Left colon (tissue), 2 donors: ENCODE measurements at regions not wholly inside any gene's neighbourhood (a gene's known extent, or its start where the extent isn't known, plus 50 kb on each side); places are given as distances from the start of the nearest gene placed in this dataset.
"Not testable (repeated sequence)": the region's sequence is repeated elsewhere in the genome, so short reads cannot be mapped to it uniquely, and the experiment has no call there.

Source experiments
- ATAC-seq: fragments of 200-7000 bp; cut with Tn5 transposase; one replicate; pipeline ENCODE4 v1.9.1; 2020; ENCODE audit warnings: mild to moderate bottlenecking, moderate library complexity
- DNase-seq, 2 donors: peaks; one replicate each; pipeline ENCODE4 v3.0.0-alpha.2; 2020
- intact Hi-C, 2 donors: fragments of 100-400 bp; cut with DNase I in 1 of 2; cut with micrococcal nuclease in 1 of 2; formaldehyde crosslinking; loops; one replicate each; pipeline versions ENCODE4 v1.11.2 to v1.14.0; 2022; cut with DNase I, micrococcal nuclease
- donor health status: DM: no; HTN: no; CAD: no.
- donor health status: DM: yes; HTN: yes; CAD: no.

DNA sequence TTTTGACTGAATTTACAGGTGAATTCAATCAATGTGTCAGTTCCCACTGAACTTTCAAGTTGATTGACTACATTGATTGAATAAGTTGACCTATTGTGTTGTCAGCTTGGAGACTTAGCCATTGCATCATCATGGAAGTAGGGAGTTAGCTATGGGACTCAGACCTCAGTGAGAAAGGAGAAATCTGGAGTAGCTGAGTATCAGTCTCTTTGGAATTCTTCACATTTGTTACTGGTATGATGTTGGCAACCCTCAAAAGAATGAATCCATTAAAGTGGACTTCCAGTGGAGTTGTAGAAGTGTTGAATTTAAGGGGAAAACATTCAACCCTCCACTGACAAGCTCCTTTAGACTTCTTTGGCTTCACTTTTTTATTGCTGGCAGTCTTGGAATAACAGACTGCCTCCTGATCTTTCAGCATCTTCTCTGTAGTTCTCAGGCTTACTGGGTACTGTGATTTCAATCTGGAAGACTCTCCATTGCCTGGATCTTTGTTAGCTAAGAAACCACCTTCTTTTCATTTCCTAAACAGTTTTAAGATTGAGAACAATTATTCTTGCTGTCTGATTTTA, 160.3 kb upstream of the NRP1 start:
- ATAC-seq, result no peak
- no peak for DNase-seq
- intact Hi-C loops, result no loop called here

- DNase-seq (no peak), ATAC-seq (no peak)
- intact Hi-C loops, result no loop called here
Measured at GRCh38 chr10:33493978-33494377, 159.5 kb upstream of the NRP1 start.

DNA sequence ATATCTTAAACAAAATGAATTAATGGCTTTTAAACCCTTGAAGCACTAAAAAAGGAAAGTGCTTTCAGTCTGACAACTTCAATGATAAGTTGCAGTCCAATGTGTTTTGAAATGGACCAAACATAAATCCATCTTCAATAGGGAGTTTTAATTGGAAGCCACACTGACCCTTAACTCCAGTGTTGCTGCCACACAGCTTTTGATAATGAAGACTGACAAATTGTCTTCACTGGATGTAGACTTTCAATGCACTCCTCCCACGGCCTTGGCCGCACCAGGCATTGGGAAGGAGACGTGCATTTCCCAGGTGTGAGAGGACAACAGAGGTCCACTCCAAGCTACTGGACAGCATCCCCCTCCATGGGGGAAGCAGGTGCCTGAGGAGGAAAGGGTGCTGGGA, 159.0 kb upstream of the NRP1 start:
- intact Hi-C loops, result no loop called here
- no peak for ATAC-seq

DNA sequence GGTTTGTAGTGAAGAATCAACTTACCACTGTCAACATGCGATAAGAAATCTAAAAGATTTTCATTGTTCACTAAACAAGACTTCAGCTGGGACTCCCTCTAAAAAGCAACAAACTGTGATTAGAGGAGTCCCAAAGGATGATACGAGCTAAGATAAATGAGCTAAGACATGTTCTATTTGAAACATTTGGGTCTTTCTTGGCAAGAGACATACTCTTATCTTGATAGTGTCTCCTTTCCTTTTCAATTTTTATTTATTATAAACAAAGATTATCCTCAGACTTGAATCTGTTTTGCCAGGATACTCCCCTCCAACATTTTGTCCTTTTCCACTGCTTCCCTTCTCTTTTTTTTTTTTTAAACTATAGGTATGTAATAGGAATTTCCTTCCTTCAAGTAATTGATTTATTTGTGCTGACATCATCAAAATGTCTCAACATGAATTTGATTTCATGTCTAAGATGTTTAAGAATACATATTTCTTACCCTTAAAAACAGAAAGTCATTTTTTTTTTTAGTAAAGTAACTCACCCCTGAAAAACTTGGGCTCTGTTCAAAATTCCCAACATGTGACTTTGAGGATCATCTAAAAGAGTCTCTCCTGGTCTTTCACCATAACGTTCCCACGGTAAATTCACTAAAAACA, 158.4 kb upstream of the NRP1 start:
- no peak for ATAC-seq
- no peak for DNase-seq
- intact Hi-C loops, result no loop called here

More for the DNA sequence above, 159.0 kb upstream of the NRP1 start:
- no peak for DNase-seq

GRCh38 chr10:33489501-33490176, 155.2 kb upstream of the NRP1 start:
- ATAC-seq (no peak), DNase-seq (no peak)
- intact Hi-C loops, result no loop called here

DNA sequence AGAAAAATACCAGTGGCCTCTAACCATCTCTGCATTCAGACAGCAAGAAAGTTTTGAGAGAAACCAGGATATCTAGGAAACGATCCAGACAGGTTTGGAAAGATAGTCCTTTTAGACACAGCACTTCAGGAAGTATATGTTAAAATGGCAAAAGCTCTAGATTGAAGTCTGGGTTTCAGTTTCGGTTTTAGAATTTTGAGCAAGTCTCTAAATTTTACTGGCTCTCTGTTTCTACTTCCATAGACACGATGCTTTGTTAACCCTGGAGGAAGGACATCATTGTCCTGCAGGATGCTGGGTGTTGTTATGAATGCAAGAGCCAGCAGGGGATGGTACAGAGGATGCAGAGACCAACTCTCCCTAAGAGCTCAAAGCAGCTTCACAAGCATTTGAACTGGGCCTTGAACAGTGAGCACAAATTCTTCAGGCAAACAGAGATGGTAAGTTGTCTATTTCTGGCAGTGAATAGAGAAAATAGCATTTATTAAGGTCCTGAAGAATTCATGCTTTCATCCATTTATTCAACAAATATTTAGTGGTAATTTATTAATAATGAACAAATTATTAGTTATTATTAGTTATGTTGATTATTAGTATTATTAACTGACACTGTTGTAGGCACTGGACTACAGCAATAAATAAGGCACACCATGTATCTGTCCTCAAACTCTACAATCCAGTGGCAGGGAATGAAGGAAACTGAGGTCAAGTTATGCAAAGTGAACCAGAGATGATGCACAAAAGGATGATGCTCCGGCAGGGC, 152.7 kb upstream of the NRP1 start:
- peak; percentile 41 for ATAC-seq
- DNase-seq, result no peak
- intact Hi-C loops, result no loop called here

DNA sequence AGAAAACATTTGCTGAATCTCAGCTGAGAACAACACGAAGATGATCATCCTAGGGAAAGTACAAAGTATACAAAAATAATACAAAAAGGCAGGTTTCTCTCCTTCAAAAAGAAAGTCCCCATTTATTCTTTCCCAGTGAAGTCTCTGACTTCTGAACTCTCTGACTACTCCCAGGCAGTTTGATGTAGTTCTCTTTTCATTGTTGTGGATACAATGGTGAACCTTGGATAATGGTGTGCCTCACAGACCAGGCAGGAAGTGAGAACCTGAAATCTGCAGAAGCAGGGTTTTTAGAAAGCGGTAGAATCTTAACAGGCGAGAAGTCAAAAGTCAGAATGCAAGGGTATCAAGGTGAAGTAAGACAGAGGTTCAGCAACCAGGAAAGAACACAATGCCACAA, 150.8 kb upstream of the NRP1 start:
- intact Hi-C loops, result no loop called here
- DNase-seq (no peak), ATAC-seq (no peak)

- intact Hi-C loops, result no loop called here
- DNase-seq (no peak), ATAC-seq (no peak)
Measured at GRCh38 chr10:33484787-33485186, 150.3 kb upstream of the NRP1 start.

DNA sequence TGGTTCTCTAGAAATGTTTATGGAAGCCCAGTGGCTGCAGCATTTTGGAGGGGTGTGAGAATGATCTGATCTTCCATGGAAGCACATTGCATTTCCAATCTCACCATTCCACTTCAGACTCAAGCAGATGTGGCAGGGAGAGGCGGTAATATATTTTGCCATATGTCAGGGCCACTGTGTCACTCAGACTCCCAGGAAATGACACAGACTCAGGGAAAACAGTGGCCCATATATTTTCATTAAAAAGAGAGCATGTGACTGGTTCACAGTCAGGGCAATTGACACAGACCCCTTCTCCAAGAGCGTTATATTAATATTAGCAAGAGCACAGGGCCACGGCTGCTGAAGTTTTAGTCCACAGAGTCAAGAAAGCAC, 149.3 kb upstream of the NRP1 start:
- intact Hi-C loops, result no loop called here
- ATAC-seq (no peak), DNase-seq (no peak)

- intact Hi-C loops, result no loop called here
- ATAC-seq, result no peak
- no peak for DNase-seq
Measured at GRCh38 chr10:33483124-33483815, 148.8 kb upstream of the NRP1 start.

- intact Hi-C loops, result no loop called here
- ATAC-seq (no peak), DNase-seq (no peak)
Measured at GRCh38 chr10:33482486-33482885, 148.0 kb upstream of the NRP1 start.

GRCh38 chr10:33481184-33481583, 146.7 kb upstream of the NRP1 start:
- intact Hi-C loops, result no loop called here
- no peak for ATAC-seq
- no peak for DNase-seq

- DNase-seq, intact Hi-C loops, ATAC-seq: not testable (repeated sequence)
Measured at GRCh38 chr10:33480417-33480816, 145.9 kb upstream of the NRP1 start.

DNA sequence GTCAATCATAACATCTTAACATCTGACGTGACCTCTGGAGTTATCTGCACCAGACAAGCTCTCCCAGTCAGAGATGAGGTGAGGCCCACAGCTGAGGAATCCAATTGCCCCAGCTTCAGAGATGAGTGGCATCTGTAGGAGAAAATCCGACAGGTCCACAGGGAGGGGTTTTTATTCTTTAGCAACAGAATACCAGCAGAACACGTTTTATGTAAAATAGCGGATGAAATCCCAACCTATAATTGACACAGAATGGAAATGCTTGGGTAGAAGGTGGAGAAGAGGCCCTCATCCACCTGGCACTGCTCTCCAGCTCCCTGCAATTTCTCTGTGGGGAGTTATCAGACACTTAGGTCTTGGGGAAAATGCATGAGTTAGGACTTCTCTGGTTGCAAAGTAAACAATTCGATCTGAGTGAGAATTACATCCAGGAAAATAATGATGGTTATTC, 144.2 kb upstream of the NRP1 start:
- ATAC-seq (no peak), DNase-seq (no peak)
- intact Hi-C loops, result no loop called here

GRCh38 chr10:33478089-33478674, 143.7 kb upstream of the NRP1 start:
- peak; percentile 60 for ATAC-seq
- intact Hi-C loops, result no loop called here
- no peak for DNase-seq

DNA sequence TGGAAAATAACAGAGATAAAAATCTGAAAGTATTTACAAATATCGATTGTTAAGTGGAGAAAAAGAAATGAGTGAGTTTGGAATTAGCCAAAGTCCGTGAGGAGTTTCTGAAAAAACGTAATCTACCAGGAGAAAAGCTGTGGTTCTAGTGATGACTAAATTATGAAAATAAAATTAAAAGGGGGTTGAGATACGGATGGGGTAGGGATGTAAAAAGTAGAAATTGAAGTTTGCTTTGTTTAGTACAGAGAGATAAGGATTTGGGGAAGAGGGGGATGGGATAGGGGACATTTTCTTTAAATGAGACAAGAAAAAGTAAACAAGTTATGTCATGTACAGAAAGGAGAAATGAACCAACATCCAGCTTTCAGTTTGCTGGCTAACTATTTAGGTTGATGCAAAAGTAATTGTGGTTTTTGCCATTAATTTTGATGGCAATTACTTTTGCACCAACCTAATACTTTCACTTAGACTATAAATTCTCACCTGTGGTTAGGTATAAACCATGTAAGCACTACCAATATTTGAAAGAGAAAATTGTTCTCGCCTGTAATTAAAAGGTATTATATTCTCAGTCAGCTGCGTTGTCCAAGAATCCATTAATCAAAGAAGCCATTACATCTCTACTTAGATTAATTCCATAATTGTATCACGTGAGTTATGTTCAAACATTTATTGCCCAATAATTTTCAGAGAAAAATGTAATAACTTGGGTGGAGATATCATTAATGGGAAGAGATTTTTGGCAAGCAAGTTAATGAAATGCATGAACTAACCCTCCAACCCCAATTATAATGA, 143.0 kb upstream of the NRP1 start:
- intact Hi-C loops, result no loop called here
- DNase-seq, result no peak
- no peak for ATAC-seq

GRCh38 chr10:33476757-33477273, 142.3 kb upstream of the NRP1 start:
- ATAC-seq, result no peak

GRCh38 chr10:33473688-33474087, 139.2 kb upstream of the NRP1 start:
- DNase-seq (no peak), ATAC-seq (no peak)
- intact Hi-C loops, result no loop called here

More at GRCh38 chr10:33476757-33477273, 142.3 kb upstream of the NRP1 start:
- DNase-seq, result no peak
- intact Hi-C loops, result no loop called here
